OCI-LY1 (cell line): ENCODE measurements at regions not wholly inside any gene's neighbourhood (a gene's known extent, or its start where the extent isn't known, plus 50 kb on each side); places are given as distances from the start of the nearest gene placed in this dataset.

ENCODE experiments used
- CTCF ChIP-seq: fragments of 200-600 bp; sonication (generic), shearing (Covaris generic); IDR thresholded peaks from 2 replicates; pipeline ENCODE4 v1.5.1; 2017; ENCODE audit warnings: mild to moderate bottlenecking, antibody characterized with exemption, low read length, moderate library complexity, mixed read lengths
- EZH2 ChIP-seq: fragments of 200-600 bp; sonication (generic), shearing (Covaris generic); IDR thresholded peaks from 2 replicates; pipeline ENCODE4 v1.8.0; 2017; ENCODE audit warnings: borderline replicate concordance, mixed run types, mild to moderate bottlenecking, antibody characterized with exemption, low read length, moderate library complexity, mixed read lengths

- TF ChIP-seq CTCF (no peak), EZH2 (no peak)
Observed at GRCh38 chr13:63420685-63421084, 2005.0 kb upstream of the PCDH20 start.
